ENCODE measurements at regions not wholly inside any gene's neighbourhood (a gene's known extent, or its start where the extent isn't known, plus 50 kb on each side); places are given as distances from the start of the nearest gene placed in this dataset.

DNA sequence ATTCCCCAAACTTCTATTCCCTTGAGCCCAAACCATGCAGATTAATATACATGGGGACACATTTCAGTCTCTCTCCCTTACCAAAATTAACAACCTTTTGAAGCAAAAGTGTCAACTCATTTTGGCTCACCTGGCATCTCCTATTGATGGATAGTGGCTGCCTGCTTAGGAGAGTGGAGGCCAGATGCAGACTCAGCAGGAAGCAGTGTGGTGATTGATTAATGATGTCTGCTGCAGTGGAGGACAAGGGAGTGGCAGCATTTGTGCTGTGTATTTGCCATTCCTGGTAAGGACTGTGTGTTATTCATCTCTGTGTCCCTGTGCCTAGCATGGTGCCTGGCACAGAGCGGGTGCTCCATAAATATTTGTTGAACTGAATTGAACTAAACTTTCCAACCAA, 590.1 kb downstream of the RAB28 start:
- DNase-seq (ENCODE audit: low read depth in 2 of 2), result no peak
- H3K4me3 ChIP-seq (replicated peaks in 1 of 2; ENCODE audit: low read depth in 2 of 2, low read length in 2 of 2), result no peak overlapping the region
- TF ChIP-seq, protein P1, sequence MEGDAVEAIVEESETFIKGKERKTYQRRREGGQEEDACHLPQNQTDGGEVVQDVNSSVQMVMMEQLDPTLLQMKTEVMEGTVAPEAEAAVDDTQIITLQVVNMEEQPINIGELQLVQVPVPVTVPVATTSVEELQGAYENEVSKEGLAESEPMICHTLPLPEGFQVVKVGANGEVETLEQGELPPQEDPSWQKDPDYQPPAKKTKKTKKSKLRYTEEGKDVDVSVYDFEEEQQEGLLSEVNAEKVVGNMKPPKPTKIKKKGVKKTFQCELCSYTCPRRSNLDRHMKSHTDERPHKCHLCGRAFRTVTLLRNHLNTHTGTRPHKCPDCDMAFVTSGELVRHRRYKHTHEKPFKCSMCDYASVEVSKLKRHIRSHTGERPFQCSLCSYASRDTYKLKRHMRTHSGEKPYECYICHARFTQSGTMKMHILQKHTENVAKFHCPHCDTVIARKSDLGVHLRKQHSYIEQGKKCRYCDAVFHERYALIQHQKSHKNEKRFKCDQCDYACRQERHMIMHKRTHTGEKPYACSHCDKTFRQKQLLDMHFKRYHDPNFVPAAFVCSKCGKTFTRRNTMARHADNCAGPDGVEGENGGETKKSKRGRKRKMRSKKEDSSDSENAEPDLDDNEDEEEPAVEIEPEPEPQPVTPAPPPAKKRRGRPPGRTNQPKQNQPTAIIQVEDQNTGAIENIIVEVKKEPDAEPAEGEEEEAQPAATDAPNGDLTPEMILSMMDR (IDR thresholded peaks at IDR 0.05; ENCODE audit: low read depth, low read length), result no peak

DNA sequence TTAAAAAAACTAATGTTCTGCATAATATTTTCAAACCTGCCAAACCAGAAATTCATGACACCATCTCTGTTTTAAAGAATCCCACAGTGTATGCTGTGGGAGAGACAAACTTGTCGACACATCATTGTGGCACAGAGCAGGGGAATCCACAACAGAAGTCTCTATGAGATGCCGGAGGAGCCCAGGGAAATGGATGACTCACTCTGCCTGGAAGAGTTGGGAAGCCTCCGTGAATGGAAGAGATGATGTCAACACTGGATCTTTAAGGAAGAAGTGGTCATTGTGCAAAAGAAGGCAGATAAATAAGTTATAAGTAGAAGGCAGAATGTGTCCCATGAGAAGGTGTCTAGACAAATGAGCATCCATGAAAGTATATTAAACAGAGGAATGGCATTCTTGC, 595.1 kb downstream of the RAB28 start:
- peak; percentile 0 to 5 for DNase-seq (ENCODE audit: low read depth in 2 of 2)
- TF ChIP-seq, protein P1 (IDR thresholded peaks at IDR 0.05; ENCODE audit: low read depth, low read length), result no peak

DNA sequence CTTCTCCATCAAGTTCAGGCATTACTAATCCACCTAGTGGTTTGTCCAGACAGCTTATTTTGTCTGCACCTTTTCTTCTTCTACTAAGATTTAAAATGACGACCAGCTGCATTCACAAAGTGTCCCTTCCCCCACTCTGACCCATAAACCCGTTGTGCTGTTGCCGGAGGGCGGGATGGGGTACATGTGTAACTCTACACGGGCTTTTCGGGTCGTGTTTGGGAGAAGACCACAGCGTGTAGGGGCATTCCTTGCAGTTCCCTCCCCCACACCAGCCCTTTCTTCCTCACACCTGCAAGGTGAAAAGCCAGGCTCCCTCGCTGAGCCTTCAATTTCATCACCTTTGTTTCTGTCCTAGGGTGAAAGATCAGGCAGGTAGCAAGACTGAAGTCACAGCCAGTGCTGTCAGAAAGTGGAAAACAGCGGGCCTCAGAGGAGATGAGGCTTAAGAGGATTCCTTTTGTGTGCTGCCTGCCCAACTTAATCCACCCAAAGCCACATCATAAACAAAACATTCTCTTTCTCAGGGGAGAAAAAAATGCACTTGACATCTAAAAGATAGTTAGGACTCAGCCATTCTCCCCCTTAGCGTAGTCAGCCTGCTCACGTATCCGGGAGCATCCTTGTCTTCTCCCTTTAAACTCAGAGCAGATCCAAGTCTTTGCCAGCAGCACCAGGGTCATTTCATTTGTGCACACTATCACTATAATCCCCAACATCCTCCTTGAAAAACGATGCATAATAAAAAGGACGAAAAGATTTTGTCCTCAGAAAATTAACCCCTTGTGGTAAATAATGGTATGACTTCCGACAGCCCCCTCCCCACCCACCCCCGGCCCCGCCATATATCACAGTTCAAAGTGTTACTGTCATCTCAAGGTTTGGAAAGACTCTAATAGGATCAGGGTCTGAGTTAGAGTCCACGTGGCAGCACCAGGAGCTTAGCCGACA, 599.0 kb downstream of the RAB28 start:
- no peak for DNase-seq (ENCODE audit: low read depth in 2 of 2)
- TF ChIP-seq, protein P1 (IDR thresholded peaks at IDR 0.05; ENCODE audit: low read depth, low read length), result no peak
- no peak overlapping the region for H3K4me3 ChIP-seq (replicated peaks in 1 of 2; ENCODE audit: low read depth in 2 of 2, low read length in 2 of 2)

More for the DNA sequence above, 595.1 kb downstream of the RAB28 start:
- H3K4me3 ChIP-seq (replicated peaks in 1 of 2; ENCODE audit: low read depth in 2 of 2, low read length in 2 of 2), result no peak overlapping the region

DNA sequence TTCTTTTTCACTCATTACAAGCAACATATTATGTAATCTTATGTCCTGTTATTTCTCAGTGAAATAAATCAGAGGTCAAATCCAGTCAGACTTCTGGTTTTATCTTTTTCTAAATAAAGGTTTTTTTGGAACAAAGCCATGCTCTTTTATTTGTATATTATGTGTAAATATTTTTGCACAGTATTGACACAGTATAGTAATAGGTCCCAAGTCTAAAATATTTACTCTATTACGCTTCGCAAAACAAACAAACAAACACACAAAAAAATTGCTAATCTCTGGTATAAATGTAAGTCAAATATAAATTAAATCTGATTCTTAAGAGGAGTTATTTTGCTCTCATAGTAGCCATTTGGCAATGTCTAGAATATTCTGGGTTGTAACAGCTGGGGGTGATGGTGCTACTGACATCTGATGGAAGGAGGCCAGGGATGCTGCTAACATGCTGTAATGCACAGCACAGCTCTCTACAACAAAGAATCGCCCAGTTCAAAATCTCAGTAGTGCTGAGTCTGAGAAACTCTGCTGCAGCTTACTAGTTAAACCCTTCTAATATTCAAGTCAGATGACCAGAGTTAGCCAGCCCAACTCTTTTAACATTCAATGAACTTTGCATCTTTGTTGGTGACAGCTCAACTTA, 602.1 kb downstream of the RAB28 start:
- DNase-seq (ENCODE audit: low read depth in 2 of 2), result no peak
- no peak overlapping the region for H3K4me3 ChIP-seq (replicated peaks in 1 of 2; ENCODE audit: low read depth in 2 of 2, low read length in 2 of 2)
- TF ChIP-seq, protein P1 (IDR thresholded peaks at IDR 0.05; ENCODE audit: low read depth, low read length), result no peak

DNA sequence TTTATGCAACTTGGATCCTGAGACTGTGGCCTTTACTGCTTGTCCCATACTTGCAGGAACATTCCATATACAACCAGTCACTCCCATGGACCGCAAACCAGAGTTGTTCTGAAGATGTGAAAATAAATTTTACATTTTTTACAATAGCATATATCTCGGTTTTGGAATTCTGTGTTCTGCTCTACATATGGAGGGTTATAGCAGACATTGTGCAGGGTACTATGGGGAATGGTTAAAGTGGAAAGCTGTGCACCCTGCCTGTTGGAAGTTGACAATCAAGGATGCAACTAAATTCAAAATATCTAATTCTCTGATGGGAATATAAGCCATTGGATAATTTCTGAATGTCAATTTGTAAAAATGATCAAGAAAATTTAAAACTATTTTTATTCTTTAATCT, 603.3 kb downstream of the RAB28 start:
- DNase-seq (ENCODE audit: low read depth in 2 of 2), result no peak
- TF ChIP-seq, protein P1 (IDR thresholded peaks at IDR 0.05; ENCODE audit: low read depth, low read length), result no peak
- no peak overlapping the region for H3K4me3 ChIP-seq (replicated peaks in 1 of 2; ENCODE audit: low read depth in 2 of 2, low read length in 2 of 2)

DNA sequence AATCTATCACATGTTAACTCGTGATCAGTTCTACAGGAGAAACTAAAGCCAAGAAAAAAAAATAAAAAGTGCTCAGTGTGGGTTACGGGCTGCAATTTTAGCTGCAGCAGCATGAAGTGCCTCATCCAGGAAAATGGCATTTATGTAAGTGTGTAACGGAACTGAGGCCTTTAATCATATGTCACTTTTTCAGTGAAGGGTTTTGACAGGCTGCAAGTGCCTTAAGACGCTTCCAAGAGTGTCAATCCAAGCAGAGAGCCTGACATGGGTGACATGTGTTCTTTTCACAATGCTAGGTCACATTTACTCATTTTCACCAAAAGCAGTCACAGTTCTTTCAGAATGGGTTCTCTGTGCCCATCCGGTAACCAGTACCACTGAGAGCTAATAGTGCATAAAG, 604.6 kb downstream of the RAB28 start:
- DNase-seq (ENCODE audit: low read depth in 2 of 2), result no peak
- no peak overlapping the region for H3K4me3 ChIP-seq (replicated peaks in 1 of 2; ENCODE audit: low read depth in 2 of 2, low read length in 2 of 2)
- TF ChIP-seq, protein P1 (IDR thresholded peaks at IDR 0.05; ENCODE audit: low read depth, low read length), result no peak

All from cardiac fibroblast (primary cell).